Heart left ventricle (tissue), 16 donors: ENCODE measurements at regions not wholly inside any gene's neighbourhood (a gene's known extent, or its start where the extent isn't known, plus 50 kb on each side); places are given as distances from the start of the nearest gene placed in this dataset.
"Not testable (repeated sequence)": the region's sequence is repeated elsewhere in the genome, so short reads cannot be mapped to it uniquely, and the experiment has no call there.

Source experiments
- ATAC-seq, 4 donors: fragments of 200-7000 bp; cut with Tn5 transposase; one replicate each; pipeline ENCODE4 v1.9.1; 2020 to 2022; ENCODE audit warnings: moderate library complexity in 4 of 4, mild to moderate bottlenecking in 3 of 4, moderate number of reproducible peaks in 1 of 4
- DNase-seq, 5 donors: peaks; one replicate each; pipeline ENCODE4 v3.0.0-alpha.2; 2020
- H3K27ac ChIP-seq, 12 donors: fragments of 200-600 bp; sonication (generic) in 4 of 12; one replicate each; pipeline versions ENCODE4 v1.5.0 to v1.8.0; 2016 to 2022; ENCODE audit warnings: mild to moderate bottlenecking in 2 of 12
- H3K27me3 ChIP-seq, 9 donors: fragments of 200-600 bp; sonication (generic) in 2 of 9; one replicate each; pipeline versions ENCODE4 v1.5.1 to v1.8.0; 2016 to 2022; ENCODE audit warnings: mild to moderate bottlenecking in 3 of 9
- H3K36me3 ChIP-seq, 9 donors: fragments of 200-600 bp; sonication (generic) in 2 of 9; one replicate each; pipeline versions ENCODE4 v1.5.0 to v1.8.0; 2018 to 2022; ENCODE audit warnings: mild to moderate bottlenecking in 2 of 9
- H3K4me1 ChIP-seq, 12 donors: fragments of 200-600 bp; sonication (generic) in 4 of 12; one replicate each; pipeline versions ENCODE4 v1.5.0 to v1.8.0; 2016 to 2022; ENCODE audit warnings: mild to moderate bottlenecking in 3 of 12
- H3K4me3 ChIP-seq, 12 donors: fragments of 200-600 bp; sonication (generic) in 4 of 12; one replicate each; pipeline versions ENCODE4 v1.5.0 to v1.8.0; 2017 to 2022; ENCODE audit warnings: mild to moderate bottlenecking in 9 of 12, moderate library complexity in 4 of 12
- H3K9me3 ChIP-seq, 12 donors: fragments of 200-600 bp; sonication (generic) in 4 of 12; one replicate each; pipeline versions ENCODE4 v1.5.0 to v1.8.0; 2016 to 2022; ENCODE audit warnings: mild to moderate bottlenecking in 1 of 12
- POLR2A ChIP-seq, 2 donors: fragments of 450-650 bp; IDR thresholded peaks; one replicate each; pipeline ENCODE4 v1.6.1; 2017; ENCODE audit warnings: antibody characterized with exemption in 2 of 2, mild to moderate bottlenecking in 2 of 2, moderate library complexity in 2 of 2
- WGBS, 4 donors: extraction: QIAGEN DNeasy Blood & Tissue Kit in 2 of 4; methylation state at CpG; one replicate each; pipeline versions ENCODE4 v1.1.5 to v1.1.7; 2013 to 2018; 5-methylcytosine and 5-hydroxymethylcytosine counted together
- intact Hi-C, 10 donors: fragments of 100-400 bp; cut with DNase I; formaldehyde crosslinking; loops; one replicate each; pipeline versions ENCODE4 v1.11.1 to v1.14.2; 2022
- TF ChIP-seq, protein P1 (sequence below), 12 donors: fragments of 200-600 bp; sonication (generic) in 4 of 12; IDR thresholded peaks; one replicate each; pipeline versions ENCODE4 v1.5.0 to v1.8.0; 2018 to 2022; ENCODE audit warnings: antibody characterized with exemption in 12 of 12, mild to moderate bottlenecking in 5 of 12
- donor health status: ischemic (EF 13 %, LVEDD 7.1; RV severe dilation, severe dysfunction).
- donor health status: healthy with polysubstance abuse.
- donor health status: DM: no; HTN: yes; CAD: no.
- donor health status: DM: no; HTN: no; CAD: no.
- donor health status: ischemic (EF 25% LVEDD 6.9; RV normal size, moderate dysfunction).
- donor health status: ischemic (EF 25% LVEDD 5.7; RV mildly dilated, moderate dysfunction).
- donor health status: healthy.
- donor health status: DM: yes; HTN: yes; CAD: no.
- donor health status: ischemic (EF 35%, LVEDD 5.7; RV mildly dilated, moderate dysfunction).
- donor health status: nonischemic (EF 11% LVEDD 7.7; RV severe dilation, severe dysfunction).
- donor health status: DM: yes; HTN: yes; CAD: no.
- donor health status: PGD.
- donor health status: ischemic (EF 29% LVEDD 5.4; RV normal size, mild dysfunction).
- donor health status: nonischemic (EF 23%, LVEDD 6.1; RV moderate dilation, normal function).

DNA sequence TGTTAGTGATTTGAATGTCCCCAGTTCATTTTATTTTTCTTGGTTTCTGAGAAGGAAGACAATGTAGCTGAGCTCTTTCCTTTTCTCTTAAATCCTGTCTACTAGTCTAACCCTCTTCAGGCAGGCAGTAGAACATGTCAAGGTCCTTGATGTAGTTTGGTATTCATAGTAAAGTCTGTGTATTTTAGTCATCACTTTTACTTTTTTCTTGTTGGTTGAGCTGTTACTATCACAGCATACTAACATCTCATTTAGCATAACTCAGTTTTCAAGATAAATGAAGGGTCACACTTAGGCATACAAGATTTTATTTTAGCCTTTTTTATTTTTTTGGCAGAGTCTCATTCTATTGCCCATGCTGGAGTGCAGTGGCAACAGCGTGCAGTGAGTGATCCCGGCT is 70.5 kb downstream of the KPNA2 start:
- TF ChIP-seq, protein P1, sequence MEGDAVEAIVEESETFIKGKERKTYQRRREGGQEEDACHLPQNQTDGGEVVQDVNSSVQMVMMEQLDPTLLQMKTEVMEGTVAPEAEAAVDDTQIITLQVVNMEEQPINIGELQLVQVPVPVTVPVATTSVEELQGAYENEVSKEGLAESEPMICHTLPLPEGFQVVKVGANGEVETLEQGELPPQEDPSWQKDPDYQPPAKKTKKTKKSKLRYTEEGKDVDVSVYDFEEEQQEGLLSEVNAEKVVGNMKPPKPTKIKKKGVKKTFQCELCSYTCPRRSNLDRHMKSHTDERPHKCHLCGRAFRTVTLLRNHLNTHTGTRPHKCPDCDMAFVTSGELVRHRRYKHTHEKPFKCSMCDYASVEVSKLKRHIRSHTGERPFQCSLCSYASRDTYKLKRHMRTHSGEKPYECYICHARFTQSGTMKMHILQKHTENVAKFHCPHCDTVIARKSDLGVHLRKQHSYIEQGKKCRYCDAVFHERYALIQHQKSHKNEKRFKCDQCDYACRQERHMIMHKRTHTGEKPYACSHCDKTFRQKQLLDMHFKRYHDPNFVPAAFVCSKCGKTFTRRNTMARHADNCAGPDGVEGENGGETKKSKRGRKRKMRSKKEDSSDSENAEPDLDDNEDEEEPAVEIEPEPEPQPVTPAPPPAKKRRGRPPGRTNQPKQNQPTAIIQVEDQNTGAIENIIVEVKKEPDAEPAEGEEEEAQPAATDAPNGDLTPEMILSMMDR (IDR thresholded peaks at IDR 0.05) = no peak
- no peak for TF ChIP-seq POLR2A (IDR thresholded peaks at IDR 0.05)
- ATAC-seq (no peak), DNase-seq (no peak)
- Histone ChIP-seq H3K27me3 (no peaks in the 10 kb centered on the region), H3K4me1 (peaks cover 0 to 30% (median 15%) of the 10 kb centered on the region in 12 donors), H3K36me3 (peaks cover 0 to 16% (median 0%) of the 10 kb centered on the region in 9 donors), H3K27ac (no peak overlapping the region), H3K9me3 (peaks cover 0 to 10% (median 2%) of the 10 kb centered on the region in 12 donors), H3K4me3 (no peak overlapping the region)
- intact Hi-C loops = loop anchor here in 2 of 10 donors (10.0 kb wide), 2 partner anchors 51 to 71 kb away; partner anchors contain the start of gene KPNA2 (in 1 of the 2)
- WGBS, 4 donors = 89 to 100% (median 95%) methylated on average over 2 of the region's 2 CpGs

DNA sequence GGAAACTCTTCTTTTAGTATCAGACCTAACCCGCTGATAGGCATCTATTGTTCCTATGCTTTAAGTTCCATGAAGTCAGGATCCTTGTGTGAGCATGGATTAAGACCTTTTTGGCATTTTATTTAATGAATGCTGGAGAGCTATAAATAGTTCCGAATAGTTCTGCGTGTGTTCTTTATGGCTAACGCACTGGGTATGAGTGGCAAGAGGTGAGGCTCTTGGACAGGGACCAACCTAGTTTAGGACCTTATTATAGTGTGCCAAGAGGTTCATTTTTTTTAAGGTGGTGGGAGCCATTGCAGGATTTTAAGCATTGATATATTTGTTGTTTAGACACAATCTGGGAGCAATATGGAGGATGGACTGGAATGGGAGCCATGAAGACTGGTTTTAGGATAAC is 71.8 kb downstream of the KPNA2 start:
- Histone ChIP-seq H3K27me3 (no peaks in the 10 kb centered on the region), H3K4me3 (no peak overlapping the region), H3K4me1 (peaks cover 0 to 29% (median 15%) of the 10 kb centered on the region in 12 donors), H3K27ac (peak overlapping the region in 3 of 12 donors; percentile 10 to 32 (median 16)), H3K9me3 (peaks cover 0 to 10% (median 2%) of the 10 kb centered on the region in 12 donors), H3K36me3 (peaks cover 0 to 16% (median 0%) of the 10 kb centered on the region in 9 donors)
- no peak for TF ChIP-seq POLR2A (IDR thresholded peaks at IDR 0.05)
- TF ChIP-seq, protein P1 (IDR thresholded peaks at IDR 0.05) = no peak
- WGBS, 4 donors = 38 to 65% (median 50%) methylated on average over 4 of the region's 4 CpGs
- DNase-seq (no peak), ATAC-seq (peak in 3 of 4 donors; percentile 67 to 81 (median 70))
- intact Hi-C loops = loop anchor here in 2 of 10 donors (10.0 kb wide), 2 partner anchors 53 to 73 kb away; partner anchors contain the start of gene KPNA2 (in 1 of the 2)

DNA sequence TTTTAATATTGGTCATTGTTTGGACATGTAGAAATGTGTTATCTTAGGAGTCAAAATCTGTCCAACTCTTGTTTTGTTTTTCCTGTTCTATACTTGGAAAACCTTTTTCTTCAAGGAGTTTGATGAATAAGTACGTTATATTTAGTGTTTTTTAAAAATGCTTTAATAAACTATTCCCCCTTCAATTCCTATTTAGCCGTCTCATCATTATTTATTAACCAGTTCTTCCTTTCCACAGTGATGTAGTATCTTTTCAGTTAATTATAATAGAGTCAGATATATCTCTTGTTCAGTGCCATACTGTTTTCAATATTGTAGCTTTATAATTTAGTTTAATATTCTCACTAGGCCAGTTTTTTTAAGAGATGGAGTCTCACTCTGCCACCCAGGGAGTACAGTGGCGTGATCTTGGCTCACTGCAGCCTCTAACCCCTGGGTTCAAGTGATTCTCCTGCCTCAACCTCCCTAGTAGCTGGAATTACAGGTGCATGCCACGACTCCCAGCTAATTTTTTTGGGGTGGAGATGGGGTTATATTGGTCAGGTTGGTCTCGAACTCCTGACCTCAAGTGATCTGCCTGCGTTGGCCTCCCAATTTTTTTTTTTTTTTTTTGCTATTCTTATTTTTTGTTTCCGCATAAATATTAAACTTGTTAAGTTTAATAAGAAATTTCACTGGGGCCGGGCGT is 72.9 kb downstream of the KPNA2 start:
- ATAC-seq (no peak), DNase-seq (no peak)
- Histone ChIP-seq H3K36me3 (peaks cover 0 to 20% (median 0%) of the 10 kb centered on the region in 9 donors), H3K9me3 (peaks cover 0 to 10% (median 2%) of the 10 kb centered on the region in 12 donors), H3K4me1 (peaks cover 0 to 18% (median 9%) of the 10 kb centered on the region in 12 donors), H3K27ac (no peak overlapping the region), H3K4me3 (no peak overlapping the region), H3K27me3 (no peaks in the 10 kb centered on the region)
- no peak for TF ChIP-seq POLR2A (IDR thresholded peaks at IDR 0.05)
- TF ChIP-seq, protein P1 (IDR thresholded peaks at IDR 0.05) = no peak
- whole genome bisulfite sequencing, 4 donors = 80 to 98% (median 92%) methylated on average over 9 of the region's 9 CpGs
- intact Hi-C loops = loop anchor here in 2 of 10 donors (10.0 kb wide), 2 partner anchors 54 to 74 kb away; partner anchors contain the start of gene KPNA2 (in 1 of the 2)

DNA sequence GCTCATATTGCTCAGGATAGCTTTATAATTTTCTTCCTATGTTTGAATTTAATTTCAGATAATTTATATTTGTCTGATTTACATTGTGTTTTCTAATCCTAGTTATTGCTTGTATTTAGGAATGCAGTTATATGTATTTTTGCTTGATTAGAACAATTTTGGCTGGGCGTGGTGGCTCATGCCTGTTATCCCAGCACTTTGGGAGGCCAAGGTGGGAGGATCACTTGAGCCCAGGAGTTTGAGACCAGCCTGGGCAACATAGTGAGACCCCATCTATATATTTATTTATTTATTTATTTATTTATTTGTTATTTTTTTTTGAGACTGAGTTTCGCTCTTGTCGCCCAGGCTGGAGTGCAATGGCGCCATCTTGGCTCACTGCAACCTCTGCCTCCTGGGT is 73.9 kb downstream of the KPNA2 start:
- not testable (repeated sequence) for ATAC-seq, H3K27ac ChIP-seq, H3K9me3 ChIP-seq, H3K4me3 ChIP-seq, DNase-seq, H3K27me3 ChIP-seq
- Histone ChIP-seq H3K4me1 (peaks cover 0 to 13% (median 4%) of the 10 kb centered on the region in 12 donors), H3K36me3 (peaks cover 0 to 22% (median 4%) of the 10 kb centered on the region in 9 donors)
- WGBS, 4 donors = 96 to 100% (median 98%) methylated on average over 4 of the region's 4 CpGs
- intact Hi-C loops = loop anchor here in 2 of 10 donors (10.0 kb wide), 2 partner anchors 55 to 75 kb away; partner anchors contain the start of gene KPNA2 (in 1 of the 2)

DNA sequence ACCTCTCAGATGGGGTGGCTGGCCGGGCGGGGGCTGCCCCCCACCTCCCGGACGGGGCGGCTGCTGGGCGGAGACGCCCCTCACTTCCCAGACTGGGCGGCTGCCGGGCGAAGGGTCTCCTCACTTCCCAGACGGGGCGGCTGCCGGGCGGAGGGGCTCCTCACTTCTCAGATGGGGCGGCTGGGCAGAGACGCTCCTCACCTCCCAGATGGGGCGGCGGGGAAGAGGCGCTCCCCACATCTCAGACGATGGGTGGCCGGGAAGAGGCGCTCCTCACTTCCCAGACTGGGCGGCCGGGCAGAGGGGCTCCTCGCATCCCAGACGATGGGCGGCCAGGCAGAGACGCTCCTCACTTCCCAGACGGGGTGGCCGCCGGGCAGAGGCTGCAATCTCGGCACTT is 80.7 kb downstream of the KPNA2 start:
- H3K4me3 ChIP-seq, DNase-seq, intact Hi-C loops, ATAC-seq, H3K4me1 ChIP-seq, H3K9me3 ChIP-seq, H3K27ac ChIP-seq, H3K27me3 ChIP-seq: not testable (repeated sequence)
- 97 to 100% (median 97%) methylated on average over 5 to 32 of the region's 32 CpGs for WGBS, 4 donors
- H3K36me3 ChIP-seq = peaks cover 0 to 74% (median 47%) of the 10 kb centered on the region in 9 donors
